RWPE2 (cell line): ENCODE measurements at regions not wholly inside any gene's neighbourhood (a gene's known extent, or its start where the extent isn't known, plus 50 kb on each side); places are given as distances from the start of the nearest gene placed in this dataset.

ENCODE experiments used
- ATAC-seq: fragments of 200-7000 bp; cut with Tn5 transposase; 3 replicates; pipeline ENCODE4 v1.9.1; 2021; ENCODE audit warnings: low read depth
- DNase-seq: peaks from one replicate; pipeline ENCODE4 v3.0.0-alpha.2; 2020; ENCODE audit warnings: low spot score
- H3K27ac ChIP-seq: fragments of 450-650 bp; 2 replicates; pipeline ENCODE4 v1.5.1; 2017; ENCODE audit warnings: mild to moderate bottlenecking; ENCODE audit not compliant: poor library complexity, severe bottlenecking
- H3K27me3 ChIP-seq: fragments of 250-450 bp; sonication (Bioruptor Pico); 2 replicates; pipeline ENCODE4 v1.5.1; 2021; ENCODE audit warnings: mild to moderate bottlenecking, moderate library complexity; ENCODE audit not compliant: insufficient read depth, poor library complexity, severe bottlenecking
- H3K36me3 ChIP-seq: fragments of 250-450 bp; sonication (Bioruptor Pico); 2 replicates; pipeline ENCODE4 v1.5.1; 2020; ENCODE audit warnings: low read depth, mild to moderate bottlenecking, moderate library complexity
- H3K4me1 ChIP-seq: fragments of 250-450 bp; sonication (Bioruptor Pico); 2 replicates; pipeline ENCODE4 v1.5.1; 2021; ENCODE audit warnings: mild to moderate bottlenecking, moderate library complexity; ENCODE audit not compliant: insufficient read depth, poor library complexity, severe bottlenecking
- H3K4me3 ChIP-seq: fragments of 250-450 bp; sonication (Bioruptor Pico); 2 replicates; pipeline ENCODE4 v1.5.1; 2021; ENCODE audit warnings: mild to moderate bottlenecking, moderate library complexity; ENCODE audit not compliant: severe bottlenecking
- H3K9me3 ChIP-seq: fragments of 250-450 bp; sonication (Bioruptor Pico); 2 replicates; pipeline ENCODE4 v1.5.1; 2021; ENCODE audit warnings: mild to moderate bottlenecking, moderate library complexity; ENCODE audit not compliant: severe bottlenecking
- CTCF ChIP-seq: fragments of 450-650 bp; IDR thresholded peaks from one replicate; pipeline ENCODE4 v1.5.1; 2017; ENCODE audit warnings: mild to moderate bottlenecking, moderate library complexity; ENCODE audit not compliant: poor library complexity, severe bottlenecking

GRCh38 chr21:27158967-27159366 lies 192.1 kb upstream of the ADAMTS5 start:
- no peak for DNase-seq
- no peak for ATAC-seq
- no peak for TF ChIP-seq CTCF
- no peak overlapping the region for H3K4me3 ChIP-seq
- no peak overlapping the region for H3K27ac ChIP-seq
- H3K9me3 ChIP-seq: no peaks in the 10 kb centered on the region
- no peaks in the 10 kb centered on the region for H3K4me1 ChIP-seq
- H3K27me3 ChIP-seq: no peaks in the 10 kb centered on the region
- no peaks in the 10 kb centered on the region for H3K36me3 ChIP-seq

- ATAC-seq: no peak
- no peak for DNase-seq
- Histone ChIP-seq H3K4me1 (no peaks in the 10 kb centered on the region), H3K9me3 (no peaks in the 10 kb centered on the region), H3K4me3 (no peak overlapping the region), H3K36me3 (no peaks in the 10 kb centered on the region), H3K27me3 (no peaks in the 10 kb centered on the region), H3K27ac (no peak overlapping the region)
- no peak for TF ChIP-seq CTCF
Measured at GRCh38 chr21:27157097-27157496, 190.2 kb upstream of the ADAMTS5 start.

GRCh38 chr21:27156666-27157065 lies 189.8 kb upstream of the ADAMTS5 start:
- no peaks in the 10 kb centered on the region for H3K4me1 ChIP-seq
- no peaks in the 10 kb centered on the region for H3K27me3 ChIP-seq
- no peak overlapping the region for H3K27ac ChIP-seq
- H3K9me3 ChIP-seq: no peaks in the 10 kb centered on the region
- DNase-seq (no peak), ATAC-seq (no peak)
- H3K4me3 ChIP-seq: no peak overlapping the region
- H3K36me3 ChIP-seq: no peaks in the 10 kb centered on the region
- no peak for TF ChIP-seq CTCF

- ATAC-seq (no peak), DNase-seq (no peak)
- Histone ChIP-seq H3K4me1 (no peaks in the 10 kb centered on the region), H3K27me3 (no peaks in the 10 kb centered on the region), H3K27ac (no peak overlapping the region), H3K9me3 (no peaks in the 10 kb centered on the region), H3K4me3 (no peak overlapping the region), H3K36me3 (no peaks in the 10 kb centered on the region)
- no peak for TF ChIP-seq CTCF
Measured at GRCh38 chr21:27155130-27155500, 188.2 kb upstream of the ADAMTS5 start.

GRCh38 chr21:27154451-27155129 lies 187.7 kb upstream of the ADAMTS5 start:
- Histone ChIP-seq H3K36me3 (no peaks in the 10 kb centered on the region), H3K4me3 (no peak overlapping the region), H3K9me3 (no peaks in the 10 kb centered on the region), H3K27me3 (no peaks in the 10 kb centered on the region), H3K4me1 (no peaks in the 10 kb centered on the region), H3K27ac (no peak overlapping the region)
- no peak for TF ChIP-seq CTCF
- ATAC-seq (no peak), DNase-seq (no peak)
